Ishikawa (cell line): ENCODE measurements at regions not wholly inside any gene's neighbourhood (a gene's known extent, or its start where the extent isn't known, plus 50 kb on each side); places are given as distances from the start of the nearest gene placed in this dataset.

ENCODE experiments used
- CREB1 ChIP-seq: IDR thresholded peaks from 2 replicates; pipeline ENCODE4 v1.6.1; 2012; ENCODE audit warnings: low read depth
- EGR1 ChIP-seq: IDR thresholded peaks from 2 replicates; pipeline ENCODE4 v1.6.1; 2012
- EP300 ChIP-seq: IDR thresholded peaks from 2 replicates; pipeline ENCODE4 v1.6.1; 2012; ENCODE audit warnings: borderline replicate concordance
- FOXM1 ChIP-seq: IDR thresholded peaks from 2 replicates; pipeline ENCODE4 v1.6.1; 2012; ENCODE audit warnings: low read depth, borderline replicate concordance
- NFIC ChIP-seq: IDR thresholded peaks from 2 replicates; pipeline ENCODE4 v1.6.1; 2012
- RAD21 ChIP-seq: IDR thresholded peaks from 2 replicates; pipeline ENCODE4 v1.6.1; 2012; ENCODE audit warnings: low read depth
- TAF1 ChIP-seq: IDR thresholded peaks from 2 replicates; pipeline ENCODE4 v1.6.1; 2012; ENCODE audit warnings: low read depth, mild to moderate bottlenecking
- TCF12 ChIP-seq: IDR thresholded peaks from 2 replicates; pipeline ENCODE4 v1.6.1; 2012; ENCODE audit warnings: low read depth
- ZBTB7A ChIP-seq: IDR thresholded peaks from 2 replicates; pipeline ENCODE4 v1.6.1; 2012; ENCODE audit warnings: low read depth
- TF ChIP-seq, protein P1 (sequence below): IDR thresholded peaks from 2 replicates; pipeline ENCODE4 v1.6.1; 2012; ENCODE audit warnings: low read depth, mild to moderate bottlenecking
- TF ChIP-seq, protein P2 (sequence below): IDR thresholded peaks from 2 replicates; pipeline ENCODE4 v1.6.1; 2012

DNA sequence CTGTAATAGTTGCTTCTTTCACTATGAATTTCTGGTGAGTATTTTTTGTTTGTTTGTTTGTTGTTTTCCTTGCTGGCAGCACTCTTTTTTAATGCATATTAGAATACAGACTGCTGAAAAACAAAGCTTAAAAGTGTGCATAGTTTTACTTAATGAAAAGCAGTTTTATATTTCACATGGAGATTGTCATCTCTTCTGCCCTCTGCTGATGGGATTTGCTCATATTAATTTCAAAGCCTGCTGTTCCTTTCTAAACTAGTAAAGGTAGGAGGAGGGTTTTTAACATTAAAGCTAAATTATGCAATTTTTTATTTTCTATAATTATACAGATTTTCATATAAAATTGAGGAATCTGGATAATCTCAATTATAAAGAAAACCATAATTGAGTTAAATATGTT, 692.6 kb upstream of the SLITRK1 start:
- TF ChIP-seq, protein P1, sequence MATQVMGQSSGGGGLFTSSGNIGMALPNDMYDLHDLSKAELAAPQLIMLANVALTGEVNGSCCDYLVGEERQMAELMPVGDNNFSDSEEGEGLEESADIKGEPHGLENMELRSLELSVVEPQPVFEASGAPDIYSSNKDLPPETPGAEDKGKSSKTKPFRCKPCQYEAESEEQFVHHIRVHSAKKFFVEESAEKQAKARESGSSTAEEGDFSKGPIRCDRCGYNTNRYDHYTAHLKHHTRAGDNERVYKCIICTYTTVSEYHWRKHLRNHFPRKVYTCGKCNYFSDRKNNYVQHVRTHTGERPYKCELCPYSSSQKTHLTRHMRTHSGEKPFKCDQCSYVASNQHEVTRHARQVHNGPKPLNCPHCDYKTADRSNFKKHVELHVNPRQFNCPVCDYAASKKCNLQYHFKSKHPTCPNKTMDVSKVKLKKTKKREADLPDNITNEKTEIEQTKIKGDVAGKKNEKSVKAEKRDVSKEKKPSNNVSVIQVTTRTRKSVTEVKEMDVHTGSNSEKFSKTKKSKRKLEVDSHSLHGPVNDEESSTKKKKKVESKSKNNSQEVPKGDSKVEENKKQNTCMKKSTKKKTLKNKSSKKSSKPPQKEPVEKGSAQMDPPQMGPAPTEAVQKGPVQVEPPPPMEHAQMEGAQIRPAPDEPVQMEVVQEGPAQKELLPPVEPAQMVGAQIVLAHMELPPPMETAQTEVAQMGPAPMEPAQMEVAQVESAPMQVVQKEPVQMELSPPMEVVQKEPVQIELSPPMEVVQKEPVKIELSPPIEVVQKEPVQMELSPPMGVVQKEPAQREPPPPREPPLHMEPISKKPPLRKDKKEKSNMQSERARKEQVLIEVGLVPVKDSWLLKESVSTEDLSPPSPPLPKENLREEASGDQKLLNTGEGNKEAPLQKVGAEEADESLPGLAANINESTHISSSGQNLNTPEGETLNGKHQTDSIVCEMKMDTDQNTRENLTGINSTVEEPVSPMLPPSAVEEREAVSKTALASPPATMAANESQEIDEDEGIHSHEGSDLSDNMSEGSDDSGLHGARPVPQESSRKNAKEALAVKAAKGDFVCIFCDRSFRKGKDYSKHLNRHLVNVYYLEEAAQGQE, result no peak
- TF ChIP-seq EGR1, result no peak
- TF ChIP-seq FOXM1, result no peak
- TF ChIP-seq, protein P2, sequence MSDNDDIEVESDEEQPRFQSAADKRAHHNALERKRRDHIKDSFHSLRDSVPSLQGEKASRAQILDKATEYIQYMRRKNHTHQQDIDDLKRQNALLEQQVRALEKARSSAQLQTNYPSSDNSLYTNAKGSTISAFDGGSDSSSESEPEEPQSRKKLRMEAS, result no peak
- no peak for TF ChIP-seq CREB1
- no peak for TF ChIP-seq TAF1
- no peak for TF ChIP-seq EP300
- no peak for TF ChIP-seq TCF12
- TF ChIP-seq ZBTB7A, result no peak
- peak; percentile 43 for TF ChIP-seq RAD21
- no peak for TF ChIP-seq NFIC
